ENCODE measurements at regions not wholly inside any gene's neighbourhood (a gene's known extent, or its start where the extent isn't known, plus 50 kb on each side); places are given as distances from the start of the nearest gene placed in this dataset.
"Not testable (repeated sequence)": the region's sequence is repeated elsewhere in the genome, so short reads cannot be mapped to it uniquely, and the experiment has no call there.

DNA sequence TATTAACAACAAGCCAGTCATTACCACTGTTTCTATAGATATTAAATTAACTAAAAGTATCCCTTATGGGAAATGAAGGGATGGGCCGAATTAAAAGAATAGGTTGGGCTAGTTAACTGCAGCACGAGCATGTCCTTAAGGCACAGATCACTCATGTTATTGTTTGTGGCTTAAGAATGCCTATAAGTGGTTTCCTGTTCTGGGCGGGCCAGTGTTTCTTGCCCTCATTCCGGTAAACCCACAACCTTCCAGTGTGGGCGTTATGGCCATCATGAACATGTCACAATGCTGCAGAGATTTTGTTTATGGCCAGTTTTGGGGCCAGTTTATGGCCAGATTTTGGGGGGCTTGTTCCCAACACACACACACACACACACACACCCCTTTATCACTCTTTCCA lies 705.4 kb upstream of the NCAM2 start:
- H3K4me1 ChIP-seq (ENCODE audit: insufficient read depth, low read length); H3K36me3 ChIP-seq (ENCODE audit: insufficient read depth, low read length); H3K27ac ChIP-seq (ENCODE audit: low read depth, low read length); H3K4me3 ChIP-seq (ENCODE audit: low read length); H3K9ac ChIP-seq (ENCODE audit: low read depth, low read length); H3K27me3 ChIP-seq (ENCODE audit: insufficient read depth, low read length); H3K9me3 ChIP-seq (ENCODE audit: insufficient read depth, low read depth, low read length): not testable (repeated sequence)
- WGBS: 97% methylated on average over 5 of the region's 5 CpGs

DNA sequence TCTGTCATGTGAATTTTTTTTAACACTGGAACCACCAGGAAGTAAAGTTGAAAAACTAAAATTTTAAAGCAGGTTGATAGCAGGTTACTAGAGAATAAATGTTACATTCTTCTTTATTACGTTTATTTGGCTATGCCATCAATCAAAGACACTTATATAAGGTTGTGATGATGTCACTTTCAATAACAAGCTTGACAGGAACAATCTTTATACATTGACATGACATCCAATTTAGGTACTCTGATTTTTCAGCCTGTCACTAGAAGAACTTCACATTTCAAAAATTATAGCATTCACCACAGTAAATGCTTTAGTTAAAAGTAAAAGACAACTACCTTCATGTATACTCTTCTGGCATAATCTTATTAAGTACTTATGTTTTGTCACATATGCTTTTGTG lies 696.8 kb upstream of the NCAM2 start:
- Histone ChIP-seq H3K27me3 (ENCODE audit: insufficient read depth, low read length) (no peaks in the 10 kb centered on the region), H3K9me3 (ENCODE audit: insufficient read depth, low read depth, low read length) (no peaks in the 10 kb centered on the region), H3K36me3 (ENCODE audit: insufficient read depth, low read length) (no peaks in the 10 kb centered on the region), H3K27ac (ENCODE audit: low read depth, low read length) (no peak overlapping the region), H3K9ac (ENCODE audit: low read depth, low read length) (no peak overlapping the region), H3K4me3 (ENCODE audit: low read length) (no peak overlapping the region), H3K4me1 (ENCODE audit: insufficient read depth, low read length) (no peaks in the 10 kb centered on the region)
- WGBS: no CpG with 5 or more reads among the region's 1 CpG

- Histone ChIP-seq H3K27me3 (ENCODE audit: insufficient read depth, low read length) (no peaks in the 10 kb centered on the region), H3K4me1 (ENCODE audit: insufficient read depth, low read length) (no peaks in the 10 kb centered on the region), H3K4me3 (ENCODE audit: low read length) (no peak overlapping the region), H3K36me3 (ENCODE audit: insufficient read depth, low read length) (no peaks in the 10 kb centered on the region), H3K27ac (ENCODE audit: low read depth, low read length) (no peak overlapping the region), H3K9me3 (ENCODE audit: insufficient read depth, low read depth, low read length) (no peaks in the 10 kb centered on the region), H3K9ac (ENCODE audit: low read depth, low read length) (no peak overlapping the region)
- 95% methylated on average over 6 of the region's 6 CpGs for WGBS
Measured at GRCh38 chr21:20302084-20302483, 696.1 kb upstream of the NCAM2 start.

- no peaks in the 10 kb centered on the region for H3K9me3 ChIP-seq (ENCODE audit: insufficient read depth, low read depth, low read length)
- H3K9ac ChIP-seq (ENCODE audit: low read depth, low read length): no peak overlapping the region
- no peaks in the 10 kb centered on the region for H3K36me3 ChIP-seq (ENCODE audit: insufficient read depth, low read length)
- H3K4me1 ChIP-seq (ENCODE audit: insufficient read depth, low read length): peaks cover 6% of the 10 kb centered on the region; the same call in 1 of the 2 replicates
- WGBS: 91% methylated on average over 3 of the region's 3 CpGs
- no peak overlapping the region for H3K27ac ChIP-seq (ENCODE audit: low read depth, low read length)
- no peaks in the 10 kb centered on the region for H3K27me3 ChIP-seq (ENCODE audit: insufficient read depth, low read length)
- H3K4me3 ChIP-seq (ENCODE audit: low read length): no peak overlapping the region
Measured at GRCh38 chr21:20306836-20307235, 691.4 kb upstream of the NCAM2 start.

DNA sequence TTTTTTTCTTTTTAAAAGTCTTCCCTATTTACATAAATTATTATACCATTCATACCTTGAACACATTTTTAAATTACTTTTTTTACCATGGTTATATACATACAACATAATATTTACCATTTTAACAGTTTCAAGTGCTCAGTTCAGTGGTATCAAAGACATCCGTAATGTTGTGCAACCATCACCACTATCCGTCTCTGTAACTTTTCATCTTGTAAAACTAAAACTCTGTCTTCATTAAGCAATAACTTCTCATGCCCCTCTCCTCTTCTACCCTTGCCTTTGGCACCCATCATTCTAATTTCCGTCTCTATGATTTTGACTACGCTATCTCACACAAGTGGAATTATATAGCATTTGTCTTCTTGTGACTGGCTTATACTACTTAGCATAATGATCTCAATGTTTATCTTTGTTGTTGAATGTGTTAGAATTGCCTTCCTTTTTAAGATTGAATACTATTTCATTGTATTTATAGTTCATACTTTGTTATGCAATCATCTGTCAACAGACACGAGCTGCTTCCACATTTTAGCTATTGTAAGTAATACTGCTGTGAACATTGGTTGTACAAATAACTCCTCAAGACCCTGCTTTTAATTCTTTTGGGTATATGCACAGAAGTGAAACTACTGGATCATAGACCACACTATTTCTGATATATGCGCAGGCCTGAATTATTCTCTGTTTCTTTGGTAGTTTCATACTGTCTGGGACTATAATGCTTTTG lies 689.5 kb upstream of the NCAM2 start:
- Histone ChIP-seq H3K9me3 (ENCODE audit: insufficient read depth, low read depth, low read length) (no peaks in the 10 kb centered on the region), H3K9ac (ENCODE audit: low read depth, low read length) (no peak overlapping the region), H3K4me3 (ENCODE audit: low read length) (no peak overlapping the region), H3K27me3 (ENCODE audit: insufficient read depth, low read length) (no peaks in the 10 kb centered on the region), H3K27ac (ENCODE audit: low read depth, low read length) (no peak overlapping the region), H3K36me3 (ENCODE audit: insufficient read depth, low read length) (no peaks in the 10 kb centered on the region), H3K4me1 (ENCODE audit: insufficient read depth, low read length) (peaks cover 6% of the 10 kb centered on the region; the same call in 1 of the 2 replicates)
- WGBS: 91% methylated on average over 4 of the region's 6 CpGs

DNA sequence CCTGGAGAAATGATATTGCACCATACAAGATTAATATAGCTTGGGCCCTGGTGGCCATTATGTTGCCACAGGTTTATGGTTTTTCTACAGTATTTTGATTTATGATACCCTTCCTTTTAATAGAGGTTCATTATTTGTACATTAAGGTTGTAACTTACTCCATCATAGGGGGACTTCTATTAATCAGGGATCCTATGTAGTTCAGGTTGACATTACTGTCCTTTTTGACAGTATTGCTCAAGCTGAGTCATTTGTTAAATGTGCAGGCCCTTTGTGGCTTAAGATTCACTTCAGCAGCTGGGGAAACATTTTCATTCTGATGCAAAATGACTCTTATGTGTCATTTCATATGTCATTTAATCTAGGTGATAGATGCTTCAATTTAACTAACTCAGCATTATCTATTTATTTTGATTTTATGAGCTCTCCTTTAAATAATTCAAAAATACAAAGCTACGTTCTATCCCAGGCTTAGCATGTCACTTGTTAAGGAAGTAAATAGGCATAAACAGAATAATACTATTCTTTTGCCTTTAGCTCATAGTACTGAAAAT lies 686.9 kb upstream of the NCAM2 start:
- no peaks in the 10 kb centered on the region for H3K27me3 ChIP-seq (ENCODE audit: insufficient read depth, low read length)
- peaks cover 8% of the 10 kb centered on the region; the same call in 1 of the 2 replicates for H3K9me3 ChIP-seq (ENCODE audit: insufficient read depth, low read depth, low read length)
- H3K4me3 ChIP-seq (ENCODE audit: low read length): no peak overlapping the region
- no peak overlapping the region for H3K9ac ChIP-seq (ENCODE audit: low read depth, low read length)
- no peaks in the 10 kb centered on the region for H3K36me3 ChIP-seq (ENCODE audit: insufficient read depth, low read length)
- H3K27ac ChIP-seq (ENCODE audit: low read depth, low read length): no peak overlapping the region
- H3K4me1 ChIP-seq (ENCODE audit: insufficient read depth, low read length): peaks cover 6% of the 10 kb centered on the region; the same call in 1 of the 2 replicates
- WGBS: no CpG with 5 or more reads among the region's 1 CpG

GRCh38 chr21:20313013-20313412 lies 685.2 kb upstream of the NCAM2 start:
- H3K4me1 ChIP-seq (ENCODE audit: insufficient read depth, low read length): peaks cover 6% of the 10 kb centered on the region; the same call in 1 of the 2 replicates
- H3K27ac ChIP-seq (ENCODE audit: low read depth, low read length): no peak overlapping the region
- no peaks in the 10 kb centered on the region for H3K36me3 ChIP-seq (ENCODE audit: insufficient read depth, low read length)
- WGBS: no CpG with 5 or more reads among the region's 3 CpGs
- no peak overlapping the region for H3K4me3 ChIP-seq (ENCODE audit: low read length)
- H3K9ac ChIP-seq (ENCODE audit: low read depth, low read length): no peak overlapping the region
- H3K27me3 ChIP-seq (ENCODE audit: insufficient read depth, low read length): no peaks in the 10 kb centered on the region
- peaks cover 15% of the 10 kb centered on the region; the same call in 1 of the 2 replicates for H3K9me3 ChIP-seq (ENCODE audit: insufficient read depth, low read depth, low read length)

DNA sequence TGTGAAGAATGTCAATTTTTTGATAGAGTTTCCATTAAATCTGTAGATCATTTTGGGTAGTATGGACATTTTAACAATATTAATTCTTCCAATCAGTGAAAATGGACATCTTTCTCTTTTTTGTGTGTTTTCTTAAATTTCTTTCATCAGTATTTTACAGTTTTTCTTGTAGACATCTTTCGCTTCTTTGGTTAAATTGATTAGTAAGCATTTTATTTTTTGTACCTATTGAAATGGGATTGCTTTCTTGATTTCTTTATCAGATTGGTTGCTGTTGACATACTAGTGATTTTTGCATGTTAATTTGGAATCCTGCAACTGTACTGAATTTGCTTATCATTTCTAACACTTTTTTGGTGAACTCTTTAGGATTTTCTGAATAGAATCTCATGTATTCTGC lies 683.2 kb upstream of the NCAM2 start:
- H3K9ac ChIP-seq (ENCODE audit: low read depth, low read length): no peak overlapping the region
- WGBS: 100% methylated on average over 1 of the region's 1 CpG

GRCh38 chr21:20329636-20330035 lies 668.6 kb upstream of the NCAM2 start:
- H3K9me3 ChIP-seq (ENCODE audit: insufficient read depth, low read depth, low read length): peaks cover 9% of the 10 kb centered on the region; the same call in 1 of the 2 replicates
- 97% methylated on average over 5 of the region's 6 CpGs for WGBS
- no peaks in the 10 kb centered on the region for H3K4me1 ChIP-seq (ENCODE audit: insufficient read depth, low read length)
- no peak overlapping the region for H3K4me3 ChIP-seq (ENCODE audit: low read length)
- no peak overlapping the region for H3K27ac ChIP-seq (ENCODE audit: low read depth, low read length)
- H3K27me3 ChIP-seq (ENCODE audit: insufficient read depth, low read length): no peaks in the 10 kb centered on the region
- H3K36me3 ChIP-seq (ENCODE audit: insufficient read depth, low read length): no peaks in the 10 kb centered on the region
- no peak overlapping the region for H3K9ac ChIP-seq (ENCODE audit: low read depth, low read length)

More for the DNA sequence above, 683.2 kb upstream of the NCAM2 start:
- H3K36me3 ChIP-seq (ENCODE audit: insufficient read depth, low read length): no peaks in the 10 kb centered on the region
- no peak overlapping the region for H3K27ac ChIP-seq (ENCODE audit: low read depth, low read length)
- H3K9me3 ChIP-seq (ENCODE audit: insufficient read depth, low read depth, low read length): peaks cover 15% of the 10 kb centered on the region; the same call in 1 of the 2 replicates
- H3K4me1 ChIP-seq (ENCODE audit: insufficient read depth, low read length): no peaks in the 10 kb centered on the region
- H3K27me3 ChIP-seq (ENCODE audit: insufficient read depth, low read length): no peaks in the 10 kb centered on the region
- H3K4me3 ChIP-seq (ENCODE audit: low read length): no peak overlapping the region

DNA sequence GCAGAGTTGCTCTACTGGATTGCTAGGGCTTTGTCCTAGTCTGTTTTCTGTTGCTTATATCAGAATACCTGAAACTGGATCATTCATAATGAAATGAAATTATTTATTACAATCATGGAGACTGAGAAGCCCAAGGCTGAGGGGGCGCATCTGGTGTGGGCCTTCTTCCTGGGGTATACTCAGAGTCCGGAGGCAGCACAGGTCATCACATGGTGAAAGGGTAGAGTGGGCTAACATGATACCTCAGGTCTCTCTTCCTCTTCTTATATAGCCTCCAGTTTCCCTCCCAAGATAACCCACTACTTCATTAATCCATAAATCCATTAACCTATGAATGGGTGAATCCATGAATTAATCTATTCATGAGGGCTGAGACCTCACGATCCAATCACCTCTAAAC lies 667.6 kb upstream of the NCAM2 start:
- no peak overlapping the region for H3K27ac ChIP-seq (ENCODE audit: low read depth, low read length)
- H3K27me3 ChIP-seq (ENCODE audit: insufficient read depth, low read length): no peaks in the 10 kb centered on the region
- peaks cover 9% of the 10 kb centered on the region; the same call in 1 of the 2 replicates for H3K9me3 ChIP-seq (ENCODE audit: insufficient read depth, low read depth, low read length)
- H3K4me3 ChIP-seq (ENCODE audit: low read length): no peak overlapping the region
- H3K4me1 ChIP-seq (ENCODE audit: insufficient read depth, low read length): no peaks in the 10 kb centered on the region
- H3K9ac ChIP-seq (ENCODE audit: low read depth, low read length): no peak overlapping the region
- WGBS: 100% methylated on average over 2 of the region's 3 CpGs
- H3K36me3 ChIP-seq (ENCODE audit: insufficient read depth, low read length): no peaks in the 10 kb centered on the region

- Histone ChIP-seq H3K36me3 (ENCODE audit: insufficient read depth, low read length) (no peaks in the 10 kb centered on the region), H3K4me3 (ENCODE audit: low read length) (no peak overlapping the region), H3K9ac (ENCODE audit: low read depth, low read length) (no peak overlapping the region), H3K9me3 (ENCODE audit: insufficient read depth, low read depth, low read length) (peaks cover 9% of the 10 kb centered on the region; the same call in 1 of the 2 replicates), H3K4me1 (ENCODE audit: insufficient read depth, low read length) (no peaks in the 10 kb centered on the region), H3K27me3 (ENCODE audit: insufficient read depth, low read length) (no peaks in the 10 kb centered on the region), H3K27ac (ENCODE audit: low read depth, low read length) (no peak overlapping the region)
- WGBS: no CpG with 5 or more reads among the region's 2 CpGs
Measured at GRCh38 chr21:20334585-20334984, 663.6 kb upstream of the NCAM2 start.

All from HUES64 (cell line).